HepG2 (cell line): ENCODE measurements at regions not wholly inside any gene's neighbourhood (a gene's known extent, or its start where the extent isn't known, plus 50 kb on each side); places are given as distances from the start of the nearest gene placed in this dataset.

ENCODE experiments used
- KDM2A ChIP-seq: sonication (generic); formaldehyde crosslinking; IDR thresholded peaks from 2 replicates; pipeline ENCODE4 v1.4.0; 2020; ENCODE audit warnings: low read depth, missing genetic modification reagents, borderline replicate concordance
- MAFF ChIP-seq: IDR thresholded peaks from 2 replicates; pipeline ENCODE4 v1.6.1; 2011; ENCODE audit warnings: low read depth, low read length, improper control_type of control experiment
- POLR2A ChIP-seq, 2 experiments: IDR thresholded peaks; 2 replicates each; pipeline ENCODE4 v1.6.1; 2011; ENCODE audit warnings: low read depth in 2 of 2, low read length in 2 of 2, mild to moderate bottlenecking in 1 of 2, moderate library complexity in 1 of 2; ENCODE audit not compliant: insufficient read depth in 1 of 2
- SNAI1 ChIP-seq: sonication (generic); formaldehyde crosslinking; IDR thresholded peaks from 2 replicates; pipeline ENCODE4 v1.5.0; 2020; ENCODE audit warnings: mild to moderate bottlenecking, missing genetic modification reagents, borderline replicate concordance
- TCF7 ChIP-seq: sonication (generic); IDR thresholded peaks from 2 replicates; pipeline ENCODE4 v1.6.1; 2016; ENCODE audit warnings: antibody characterized with exemption, low read depth
- TCF7L2 ChIP-seq: IDR thresholded peaks from 2 replicates; pipeline ENCODE4 v1.6.1; 2011; ENCODE audit warnings: mild to moderate bottlenecking, low read depth, low read length, moderate library complexity
- TGIF2 ChIP-seq: IDR thresholded peaks from 2 replicates; pipeline ENCODE4 v1.6.1; 2016; ENCODE audit warnings: control low read depth, missing compliant biosample characterization
- ZIK1 ChIP-seq: sonication (generic); formaldehyde crosslinking; IDR thresholded peaks from 2 replicates; pipeline ENCODE4 v1.5.0; 2020; ENCODE audit warnings: mild to moderate bottlenecking, low read depth, missing genetic modification reagents, borderline replicate concordance
- ZKSCAN8 ChIP-seq: IDR thresholded peaks from 2 replicates; pipeline ENCODE4 v1.6.1; 2016; ENCODE audit warnings: borderline replicate concordance, missing genetic modification reagents, missing compliant biosample characterization
- ZNF143 ChIP-seq: sonication (generic); formaldehyde crosslinking; IDR thresholded peaks from 2 replicates; pipeline ENCODE4 v1.4.0; 2020; ENCODE audit warnings: missing genetic modification reagents
- ZNF564 ChIP-seq: sonication (generic); formaldehyde crosslinking; IDR thresholded peaks from 2 replicates; pipeline ENCODE4 v1.8.1; 2023; ENCODE audit warnings: mild to moderate bottlenecking, missing genetic modification reagents
- TF ChIP-seq, protein P1 (sequence below): sonication (generic); formaldehyde crosslinking; IDR thresholded peaks from 2 replicates; pipeline ENCODE4 v1.5.0; 2020; ENCODE audit warnings: mild to moderate bottlenecking, missing genetic modification reagents, moderate library complexity

DNA sequence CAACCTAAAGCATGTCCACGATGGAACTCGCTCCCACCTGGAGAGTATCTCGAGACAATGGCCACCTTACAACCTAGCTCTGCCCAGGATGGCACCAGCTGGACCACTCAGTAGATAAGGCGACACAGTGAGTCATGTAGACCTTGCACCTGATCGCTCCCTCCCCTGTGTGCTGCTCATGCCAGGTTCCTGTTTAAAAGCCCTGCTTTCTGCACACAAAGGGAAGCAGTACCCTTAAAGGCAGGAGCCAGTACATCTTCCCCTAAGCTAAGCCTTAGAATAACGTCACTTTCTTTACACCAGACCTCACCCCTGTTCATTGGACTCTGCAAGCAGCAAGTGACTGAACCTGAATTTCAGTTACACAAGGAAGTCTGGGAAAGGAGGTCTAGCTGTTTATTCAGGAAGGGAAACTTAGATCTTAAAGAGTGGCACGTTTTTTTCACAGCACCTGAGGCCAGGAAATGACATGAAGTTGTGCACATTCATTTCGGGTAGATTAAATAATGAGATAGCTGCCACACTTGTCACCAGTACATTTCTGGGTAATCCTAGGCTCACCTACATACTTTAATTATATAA is 117.9 kb downstream of the MTPAP start:
- TF ChIP-seq ZNF143 (CRISPR knock-in tag) (no peak), SNAI1 (CRISPR knock-in tag) (no peak), ZKSCAN8 (CRISPR knock-in tag) (no peak), POLR2A (IDR thresholded peaks at IDR 0.05; ENCODE audit: insufficient read depth in 1 of 2, low read depth in 2 of 2, low read length in 2 of 2) (no peak), TCF7 (no peak), ZNF564 (CRISPR knock-in tag) (no peak), ZIK1 (CRISPR knock-in tag) (no peak), TGIF2 (CRISPR knock-in tag) (no peak), MAFF (no peak), TCF7L2 (no peak), KDM2A (CRISPR knock-in tag) (no peak)
- TF ChIP-seq, protein P1, sequence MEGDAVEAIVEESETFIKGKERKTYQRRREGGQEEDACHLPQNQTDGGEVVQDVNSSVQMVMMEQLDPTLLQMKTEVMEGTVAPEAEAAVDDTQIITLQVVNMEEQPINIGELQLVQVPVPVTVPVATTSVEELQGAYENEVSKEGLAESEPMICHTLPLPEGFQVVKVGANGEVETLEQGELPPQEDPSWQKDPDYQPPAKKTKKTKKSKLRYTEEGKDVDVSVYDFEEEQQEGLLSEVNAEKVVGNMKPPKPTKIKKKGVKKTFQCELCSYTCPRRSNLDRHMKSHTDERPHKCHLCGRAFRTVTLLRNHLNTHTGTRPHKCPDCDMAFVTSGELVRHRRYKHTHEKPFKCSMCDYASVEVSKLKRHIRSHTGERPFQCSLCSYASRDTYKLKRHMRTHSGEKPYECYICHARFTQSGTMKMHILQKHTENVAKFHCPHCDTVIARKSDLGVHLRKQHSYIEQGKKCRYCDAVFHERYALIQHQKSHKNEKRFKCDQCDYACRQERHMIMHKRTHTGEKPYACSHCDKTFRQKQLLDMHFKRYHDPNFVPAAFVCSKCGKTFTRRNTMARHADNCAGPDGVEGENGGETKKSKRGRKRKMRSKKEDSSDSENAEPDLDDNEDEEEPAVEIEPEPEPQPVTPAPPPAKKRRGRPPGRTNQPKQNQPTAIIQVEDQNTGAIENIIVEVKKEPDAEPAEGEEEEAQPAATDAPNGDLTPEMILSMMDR, result no peak
